ENCODE measurements at regions not wholly inside any gene's neighbourhood (a gene's known extent, or its start where the extent isn't known, plus 50 kb on each side); places are given as distances from the start of the nearest gene placed in this dataset.
"Not testable (repeated sequence)": the region's sequence is repeated elsewhere in the genome, so short reads cannot be mapped to it uniquely, and the experiment has no call there.

- DNase-seq (ENCODE audit: low read depth, low spot score): no peak
Measured at GRCh38 chr13:73306688-73307087, 247.9 kb downstream of the KLF5 start.

- DNase-seq (ENCODE audit: low read depth, low spot score): no peak
Measured at GRCh38 chr13:73304442-73304841, 245.6 kb downstream of the KLF5 start.

GRCh38 chr13:73303851-73304250 lies 245.0 kb downstream of the KLF5 start:
- DNase-seq (ENCODE audit: low read depth, low spot score): no peak

GRCh38 chr13:73301622-73302021 lies 242.8 kb downstream of the KLF5 start:
- DNase-seq (ENCODE audit: low read depth, low spot score): not testable (repeated sequence)

- no peak for DNase-seq (ENCODE audit: low read depth, low spot score)
Measured at GRCh38 chr13:73300718-73301425, 242.1 kb downstream of the KLF5 start.

GRCh38 chr13:73299787-73300186 lies 241.0 kb downstream of the KLF5 start:
- DNase-seq (ENCODE audit: low read depth, low spot score): no peak

- no peak for DNase-seq (ENCODE audit: low read depth, low spot score)
Measured at GRCh38 chr13:73293913-73294523, 235.2 kb downstream of the KLF5 start.

GRCh38 chr13:73292127-73292526 lies 233.3 kb downstream of the KLF5 start:
- DNase-seq (ENCODE audit: low read depth, low spot score): no peak

- DNase-seq (ENCODE audit: low read depth, low spot score): no peak
Measured at GRCh38 chr13:73290844-73291243, 232.0 kb downstream of the KLF5 start.

GRCh38 chr13:73288596-73288995 lies 229.8 kb downstream of the KLF5 start:
- DNase-seq (ENCODE audit: low read depth, low spot score): no peak

- DNase-seq (ENCODE audit: low read depth, low spot score): no peak
Measured at GRCh38 chr13:73287831-73288230, 229.0 kb downstream of the KLF5 start.

GRCh38 chr13:73286942-73287620 lies 228.3 kb downstream of the KLF5 start:
- DNase-seq (ENCODE audit: low read depth, low spot score): no peak

GRCh38 chr13:73286177-73286576 lies 227.4 kb downstream of the KLF5 start:
- DNase-seq (ENCODE audit: low read depth, low spot score): no peak

- no peak for DNase-seq (ENCODE audit: low read depth, low spot score)
Measured at GRCh38 chr13:73284081-73284874, 225.5 kb downstream of the KLF5 start.

- no peak for DNase-seq (ENCODE audit: low read depth, low spot score)
Measured at GRCh38 chr13:73283636-73284035, 224.8 kb downstream of the KLF5 start.

GRCh38 chr13:73281746-73282145 lies 222.9 kb downstream of the KLF5 start:
- no peak for DNase-seq (ENCODE audit: low read depth, low spot score)

GRCh38 chr13:73278186-73278585 lies 219.4 kb downstream of the KLF5 start:
- no peak for DNase-seq (ENCODE audit: low read depth, low spot score)

- no peak for DNase-seq (ENCODE audit: low read depth, low spot score)
Measured at GRCh38 chr13:73275163-73275562, 216.4 kb downstream of the KLF5 start.

- DNase-seq (ENCODE audit: low read depth, low spot score): no peak
Measured at GRCh38 chr13:73274147-73274546, 215.3 kb downstream of the KLF5 start.

GRCh38 chr13:73273745-73274144 lies 214.9 kb downstream of the KLF5 start:
- no peak for DNase-seq (ENCODE audit: low read depth, low spot score)

GRCh38 chr13:73273276-73273675 lies 214.5 kb downstream of the KLF5 start:
- no peak for DNase-seq (ENCODE audit: low read depth, low spot score)

GRCh38 chr13:73272831-73273230 lies 214.0 kb downstream of the KLF5 start:
- DNase-seq (ENCODE audit: low read depth, low spot score): no peak

All from ELF-1 (cell line).